Fibroblast of pulmonary artery (primary cell): ENCODE measurements at regions not wholly inside any gene's neighbourhood (a gene's known extent, or its start where the extent isn't known, plus 50 kb on each side); places are given as distances from the start of the nearest gene placed in this dataset.

ENCODE experiments used
- DNase-seq: peaks from one replicate; pipeline ENCODE4 v3.0.0-alpha.2; 2010; ENCODE audit warnings: low read depth
- H3K4me3 ChIP-seq: replicated peaks from 2 replicates; pipeline ENCODE4 v1.5.1; 2011; ENCODE audit warnings: low read depth, mild to moderate bottlenecking, control low read depth, low read length, moderate library complexity
- CTCF ChIP-seq: IDR thresholded peaks from 2 replicates; pipeline ENCODE4 v1.5.1; 2011; ENCODE audit warnings: mild to moderate bottlenecking, control low read depth, low read length, inconsistent platforms; ENCODE audit errors: missing control alignments

- TF ChIP-seq CTCF = no peak
- DNase-seq = peak; percentile 67
- H3K4me3 ChIP-seq = no peak overlapping the region
Observed at GRCh38 chr7:39880556-39880955, 69.5 kb upstream of the CDK13 start.

- no peak for TF ChIP-seq CTCF
- no peak overlapping the region for H3K4me3 ChIP-seq
- DNase-seq = no peak
Observed at GRCh38 chr7:39882148-39882784, 67.8 kb upstream of the CDK13 start.

GRCh38 chr7:39883812-39884390 lies 66.2 kb upstream of the CDK13 start:
- no peak overlapping the region for H3K4me3 ChIP-seq
- TF ChIP-seq CTCF = no peak
- no peak for DNase-seq

GRCh38 chr7:39888171-39888853 lies 61.7 kb upstream of the CDK13 start:
- no peak overlapping the region for H3K4me3 ChIP-seq
- DNase-seq = no peak
- no peak for TF ChIP-seq CTCF

GRCh38 chr7:39890411-39890810 lies 59.6 kb upstream of the CDK13 start:
- DNase-seq = no peak
- no peak overlapping the region for H3K4me3 ChIP-seq
- no peak for TF ChIP-seq CTCF

- DNase-seq = no peak
- no peak overlapping the region for H3K4me3 ChIP-seq
- TF ChIP-seq CTCF = no peak
Observed at GRCh38 chr7:39891894-39892293, 58.2 kb upstream of the CDK13 start.

- no peak for TF ChIP-seq CTCF
- H3K4me3 ChIP-seq = no peak overlapping the region
- DNase-seq = no peak
Observed at GRCh38 chr7:39892361-39892760, 57.7 kb upstream of the CDK13 start.
